K562 (cell line): ENCODE measurements at regions not wholly inside any gene's neighbourhood (a gene's known extent, or its start where the extent isn't known, plus 50 kb on each side); places are given as distances from the start of the nearest gene placed in this dataset.

Experiments
- ATAC-seq: fragments of 200-7000 bp; cut with Tn5 transposase; 3 replicates; pipeline ENCODE4 v1.9.1; 2020; ENCODE audit warnings: moderate library complexity
- BruUV-seq: library from RNA; stranded (reverse); fragments of 400-500 nt; replicated peaks from 2 replicates; lab custom pipeline; 2021; lab: Mats Ljungman, UMichigan
- CTCF ChIA-PET: fragments of 300-600 bp; formaldehyde crosslinking; extraction: SDS; loops from one replicate; lab custom pipeline; 2021; ENCODE audit warnings: low intra/inter-chr PET ratio; lab: Yijun Ruan, JAX
- POLR2A ChIA-PET: fragments of 300-600, 350-650 bp; sonication (Branson Sonifier 250); formaldehyde crosslinking; extraction: SDS; loops from one replicate; lab custom pipeline; 2021; ENCODE audit warnings: antibody characterized with exemption, inconsistent platforms; lab: Yijun Ruan, JAX
- DNase-seq, 4 experiments: peaks; one replicate each; pipeline versions ENCODE4 v3.0.0 to v3.0.0-alpha.2; 2011 to 2018; ENCODE audit warnings: low spot score in 3 of 4, mixed read lengths in 3 of 4; ENCODE audit errors: extremely low read depth in 1 of 4
- FAIRE-seq: peaks from 2 replicates; lab custom pipeline; 2011; peaks lifted over from hg19 to GRCh38; lab: Jason Lieb, UNC
- H2AFZ ChIP-seq: 2 replicates; pipeline ENCODE4 v1.6.0; 2011; ENCODE audit warnings: low read depth, low read length, control low read depth, inconsistent platforms
- H3K27ac ChIP-seq: fragments of 200-600 bp; 3 replicates; pipeline ENCODE4 v1.8.0; 2011; ENCODE audit warnings: low read depth, mild to moderate bottlenecking, control low read depth, inconsistent platforms, low read length, moderate library complexity, mixed read lengths; ENCODE audit errors: extremely low read depth
- H3K27me3 ChIP-seq, 2 experiments: fragments of 300-600 bp in 1 of 2; 2 replicates in 1 of 2; 3 replicates in 1 of 2; pipeline versions ENCODE4 v1.6.0 to v1.8.0; 2011; ENCODE audit warnings: inconsistent platforms in 2 of 2, low read length in 2 of 2, mild to moderate bottlenecking in 1 of 2, mixed read lengths in 1 of 2, moderate library complexity in 1 of 2; ENCODE audit not compliant: control insufficient read depth in 2 of 2, insufficient read depth in 2 of 2
- H3K36me3 ChIP-seq: fragments of 300-600 bp; 3 replicates; pipeline ENCODE4 v1.8.0; 2011; ENCODE audit warnings: mild to moderate bottlenecking, low read length, inconsistent platforms; ENCODE audit not compliant: control insufficient read depth, insufficient read depth
- H3K4me1 ChIP-seq, 2 experiments: fragments of 200-600 bp in 1 of 2; replicated peaks in 1 of 2; 2 replicates in 1 of 2; 3 replicates in 1 of 2; pipeline versions ENCODE4 v1.5.1 to v1.8.0; 2011; ENCODE audit warnings: inconsistent platforms in 2 of 2, low read length in 2 of 2, mild to moderate bottlenecking in 1 of 2, mixed read lengths in 1 of 2, moderate library complexity in 1 of 2; ENCODE audit not compliant: control insufficient read depth in 2 of 2, insufficient read depth in 2 of 2
- H3K4me2 ChIP-seq: 2 replicates; pipeline ENCODE4 v1.6.1; 2011; ENCODE audit warnings: low read length, control low read depth, inconsistent platforms, mixed read lengths; ENCODE audit not compliant: insufficient read depth
- H3K4me3 ChIP-seq: fragments of 200-600 bp; sonication (generic), shearing (Covaris generic); 2 replicates; pipeline ENCODE4 v1.5.1; 2016; ENCODE audit warnings: control low read depth, inconsistent platforms
- H3K79me2 ChIP-seq: fragments of 200-600 bp; 3 replicates; pipeline ENCODE4 v1.8.0; 2011; ENCODE audit warnings: low read length, inconsistent platforms; ENCODE audit not compliant: control insufficient read depth, insufficient read depth
- H3K9ac ChIP-seq, 2 experiments: 2 replicates each; pipeline versions ENCODE4 v1.6.0 to v1.6.1; 2011; ENCODE audit warnings: low read depth in 2 of 2, low read length in 2 of 2, control low read depth in 1 of 2, inconsistent platforms in 1 of 2, mild to moderate bottlenecking in 1 of 2, mixed read lengths in 1 of 2; ENCODE audit not compliant: insufficient read depth in 1 of 2
- H3K9me1 ChIP-seq: one replicate; pipeline ENCODE4 v1.6.0; 2011; ENCODE audit warnings: inconsistent platforms, mild to moderate bottlenecking, low read length, moderate library complexity; ENCODE audit not compliant: control insufficient read depth, insufficient read depth
- H3K9me3 ChIP-seq: replicated peaks from 2 replicates; pipeline ENCODE4 v1.5.1; 2011; ENCODE audit warnings: low read depth, low read length, inconsistent platforms; ENCODE audit not compliant: control insufficient read depth, insufficient read depth
- H4K20me1 ChIP-seq: replicated peaks from 2 replicates; pipeline ENCODE4 v1.6.1; 2011; ENCODE audit warnings: low read length, inconsistent platforms, mixed read lengths; ENCODE audit not compliant: control insufficient read depth, insufficient read depth
- BRD9 ChIP-seq: fragments of 450-650 bp; IDR thresholded peaks from 2 replicates; pipeline ENCODE4 v1.6.1; 2018; ENCODE audit warnings: low read depth; ENCODE audit not compliant: partially characterized antibody
- FOXP1 ChIP-seq: sonication (generic); formaldehyde crosslinking; IDR thresholded peaks from 2 replicates; pipeline ENCODE4 v1.8.0; 2022; ENCODE audit warnings: mild to moderate bottlenecking, missing genetic modification reagents
- HNRNPH1 ChIP-seq: fragments of 200-400 bp; formaldehyde crosslinking; optimal IDR thresholded peaks from 2 replicates; pipeline ENCODE3; 2017; ENCODE audit warnings: low read depth, mild to moderate bottlenecking, low read length, moderate library complexity
- PCBP2 ChIP-seq: fragments of 200-400 bp; formaldehyde crosslinking; IDR thresholded peaks from 2 replicates; pipeline ENCODE4 v1.6.1; 2018; ENCODE audit warnings: low read length, low read depth, mild to moderate bottlenecking, moderate library complexity; ENCODE audit not compliant: poor library complexity, severe bottlenecking
- PTTG1 ChIP-seq: fragments of 450-650 bp; IDR thresholded peaks from 2 replicates; pipeline ENCODE4 v1.6.1; 2016; ENCODE audit warnings: low read depth, mild to moderate bottlenecking, missing genetic modification characterization, missing compliant biosample characterization
- TCF15 ChIP-seq: fragments of 250-450 bp; sonication (Bioruptor Pico); IDR thresholded peaks from 2 replicates; pipeline ENCODE4 v1.8.0; 2022; ENCODE audit warnings: moderate library complexity, mild to moderate bottlenecking, inconsistent platforms
- TGIF2 ChIP-seq: sonication (generic); formaldehyde crosslinking; IDR thresholded peaks from 2 replicates; pipeline ENCODE4 v1.8.1; 2022; ENCODE audit warnings: mild to moderate bottlenecking, missing genetic modification reagents, moderate library complexity
- TRIM24 ChIP-seq, 2 experiments: fragments of 450-650 bp; IDR thresholded peaks; 2 replicates each; pipeline ENCODE4 v1.6.1; 2016
- ZBTB8A ChIP-seq: fragments of 450-650 bp; IDR thresholded peaks from 2 replicates; pipeline ENCODE4 v1.6.1; 2018; ENCODE audit warnings: mild to moderate bottlenecking, moderate library complexity; ENCODE audit not compliant: partially characterized antibody
- ZNF174 ChIP-seq: fragments of 250-450 bp; sonication (Bioruptor Pico); IDR thresholded peaks from 2 replicates; pipeline ENCODE4 v1.4.0; 2020; ENCODE audit warnings: mild to moderate bottlenecking
- ZNF586 ChIP-seq: fragments of 450-650 bp; formaldehyde crosslinking; conservative IDR thresholded peaks from 2 replicates; pipeline ENCODE4 v1.4.0; 2020; ENCODE audit warnings: mild to moderate bottlenecking, moderate library complexity
- WGBS: fragments of 100-300 bp; shearing (Covaris generic); methylation state at CpG from one replicate; pipeline ENCODE4 v1.1.6; 2016; ENCODE audit warnings: low coverage, mixed read lengths; ENCODE audit not compliant: insufficient coverage; ENCODE audit errors: missing lambda C conversion rate; 5-methylcytosine and 5-hydroxymethylcytosine counted together
- in situ Hi-C: fragments of 300-500 bp; cut with MboI; formaldehyde crosslinking; loops from 4 replicates; pipeline ENCODE4 v1.15.0; 2018; ENCODE audit warnings: inconsistent platforms, mixed read lengths
- intact Hi-C: fragments of 100-400 bp; cut with micrococcal nuclease; formaldehyde crosslinking; loops from 2 replicates; pipeline ENCODE4 v1.14.2; 2022
- TF ChIP-seq, protein P1 (sequence below), 2 experiments: fragments of 450-650 bp; formaldehyde crosslinking in 1 of 2; IDR thresholded peaks; 2 replicates each; pipeline versions ENCODE4 v1.4.0 to v1.6.1; 2014 to 2020; ENCODE audit warnings: mild to moderate bottlenecking in 2 of 2, borderline replicate concordance in 1 of 2, low read depth in 1 of 2

GRCh38 chr1:233734456-233734855 lies 120.5 kb downstream of the KCNK1 start (continued):
- TF ChIP-seq FOXP1 (CRISPR knock-in tag) (no peak), PTTG1 (tag) (0 out of 2 replicates have a peak, but pooled peaks have one; percentile 27), ZNF174 (CRISPR knock-in tag) (no peak), TCF15 (CRISPR knock-in tag) (no peak), BRD9 (no peak)

DNA sequence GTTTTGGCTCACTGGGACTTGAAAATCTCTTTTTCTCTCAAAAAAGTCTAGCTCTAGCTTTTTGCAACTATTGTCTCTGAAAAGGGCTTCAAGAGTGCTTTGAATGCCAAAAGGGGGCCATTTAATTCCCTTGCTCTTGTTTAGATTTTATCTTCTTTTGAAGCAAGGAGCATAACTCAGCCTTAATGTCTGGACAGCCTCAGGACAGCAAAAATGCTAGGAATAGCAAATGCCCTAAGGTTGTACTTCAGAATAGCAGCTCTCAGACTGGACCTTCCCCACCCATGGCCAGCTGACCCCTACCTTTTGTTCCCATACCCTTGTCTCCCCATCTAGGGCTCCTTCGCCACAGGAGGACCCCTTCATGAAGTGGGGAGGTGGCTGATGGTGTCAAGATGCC lies 121.4 kb downstream of the KCNK1 start:
- intact Hi-C loops, result no loop called here
- no peaks in the 10 kb centered on the region for H3K9me3 ChIP-seq
- ChIA-PET POLR2A (interaction anchor here (0.7 to 1.0 kb wide), 3 partner anchors 9 to 219 kb away, joined by 3 read pairs; no protein-coding TSS in a partner anchor), CTCF (no interaction called here)
- 58% methylated on average over 1 of the region's 1 CpG for WGBS
- no peaks in the 10 kb centered on the region for H3K36me3 ChIP-seq
- DNase-seq (no peak), FAIRE-seq (no peak), ATAC-seq (no peak)
- H3K4me3 ChIP-seq, result no peak overlapping the region
- no peak overlapping the region for H3K4me2 ChIP-seq
- H3K27ac ChIP-seq, result no peak overlapping the region
- H2AFZ ChIP-seq, result peak overlapping the region; percentile 42
- no TSS peak for BruUV-seq
- H4K20me1 ChIP-seq, result no peaks in the 10 kb centered on the region
- in situ Hi-C loops, result no loop called here
- H3K9ac ChIP-seq, result no peak overlapping the region
- H3K79me2 ChIP-seq, result no peaks in the 10 kb centered on the region
- H3K9me1 ChIP-seq, result no peaks in the 10 kb centered on the region
- peaks cover 3 to 4% of the 10 kb centered on the region in 2 experiments; a peak in 4 of 5 replicates for H3K4me1 ChIP-seq
- no peaks in the 10 kb centered on the region for H3K27me3 ChIP-seq
- TF ChIP-seq HNRNPH1, result no peak
- no peak for TF ChIP-seq ZBTB8A
- no peak for TF ChIP-seq PCBP2
- TF ChIP-seq TRIM24 (IDR thresholded peaks at IDR 0.05), result no peak
- no peak for TF ChIP-seq ZNF586
- no peak for TF ChIP-seq TGIF2 (CRISPR knock-in tag)
- TF ChIP-seq, protein P1, sequence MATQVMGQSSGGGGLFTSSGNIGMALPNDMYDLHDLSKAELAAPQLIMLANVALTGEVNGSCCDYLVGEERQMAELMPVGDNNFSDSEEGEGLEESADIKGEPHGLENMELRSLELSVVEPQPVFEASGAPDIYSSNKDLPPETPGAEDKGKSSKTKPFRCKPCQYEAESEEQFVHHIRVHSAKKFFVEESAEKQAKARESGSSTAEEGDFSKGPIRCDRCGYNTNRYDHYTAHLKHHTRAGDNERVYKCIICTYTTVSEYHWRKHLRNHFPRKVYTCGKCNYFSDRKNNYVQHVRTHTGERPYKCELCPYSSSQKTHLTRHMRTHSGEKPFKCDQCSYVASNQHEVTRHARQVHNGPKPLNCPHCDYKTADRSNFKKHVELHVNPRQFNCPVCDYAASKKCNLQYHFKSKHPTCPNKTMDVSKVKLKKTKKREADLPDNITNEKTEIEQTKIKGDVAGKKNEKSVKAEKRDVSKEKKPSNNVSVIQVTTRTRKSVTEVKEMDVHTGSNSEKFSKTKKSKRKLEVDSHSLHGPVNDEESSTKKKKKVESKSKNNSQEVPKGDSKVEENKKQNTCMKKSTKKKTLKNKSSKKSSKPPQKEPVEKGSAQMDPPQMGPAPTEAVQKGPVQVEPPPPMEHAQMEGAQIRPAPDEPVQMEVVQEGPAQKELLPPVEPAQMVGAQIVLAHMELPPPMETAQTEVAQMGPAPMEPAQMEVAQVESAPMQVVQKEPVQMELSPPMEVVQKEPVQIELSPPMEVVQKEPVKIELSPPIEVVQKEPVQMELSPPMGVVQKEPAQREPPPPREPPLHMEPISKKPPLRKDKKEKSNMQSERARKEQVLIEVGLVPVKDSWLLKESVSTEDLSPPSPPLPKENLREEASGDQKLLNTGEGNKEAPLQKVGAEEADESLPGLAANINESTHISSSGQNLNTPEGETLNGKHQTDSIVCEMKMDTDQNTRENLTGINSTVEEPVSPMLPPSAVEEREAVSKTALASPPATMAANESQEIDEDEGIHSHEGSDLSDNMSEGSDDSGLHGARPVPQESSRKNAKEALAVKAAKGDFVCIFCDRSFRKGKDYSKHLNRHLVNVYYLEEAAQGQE (IDR thresholded peaks at IDR 0.05; ENCODE audit: borderline replicate concordance), result no peak
- TF ChIP-seq, protein P1 (CRISPR knock-in tag; IDR thresholded peaks at IDR 0.05; ENCODE audit: low read depth), result no peak
